ENCODE measurements at regions not wholly inside any gene's neighbourhood (a gene's known extent, or its start where the extent isn't known, plus 50 kb on each side); places are given as distances from the start of the nearest gene placed in this dataset.
"Not testable (repeated sequence)": the region's sequence is repeated elsewhere in the genome, so short reads cannot be mapped to it uniquely, and the experiment has no call there.

- POLR2A ChIA-PET = no interaction called here
These were observed 929.0 kb upstream of the FAT3 start for GRCh38 chr11:91295591-91295990.

GRCh38 chr11:91293119-91293518 lies 931.5 kb upstream of the FAT3 start:
- Mint-ChIP-seq H3K4me1 (no peaks in the 10 kb centered on the region), H3K36me3 (no peaks in the 10 kb centered on the region), H3K4me3 (no peak overlapping the region), H3K27ac (no peak overlapping the region), H3K27me3 (no peaks in the 10 kb centered on the region), H3K9me3 (peaks cover 0 to 11% (median 5%) of the 10 kb centered on the region in 9 donors)
- DNase-seq (no peak), ATAC-seq (no peak)
- POLR2A ChIA-PET = no interaction called here

More at GRCh38 chr11:91295591-91295990, 929.0 kb upstream of the FAT3 start:
- no peaks in the 10 kb centered on the region for H3K36me3 Mint-ChIP-seq
- H3K9me3 Mint-ChIP-seq = peaks cover 0 to 14% (median 4%) of the 10 kb centered on the region in 9 donors
- H3K27ac Mint-ChIP-seq = no peak overlapping the region
- ATAC-seq = no peak
- no peak for DNase-seq
- no peak overlapping the region for H3K4me3 Mint-ChIP-seq
- H3K27me3 Mint-ChIP-seq = no peaks in the 10 kb centered on the region
- no peaks in the 10 kb centered on the region for H3K4me1 Mint-ChIP-seq

DNA sequence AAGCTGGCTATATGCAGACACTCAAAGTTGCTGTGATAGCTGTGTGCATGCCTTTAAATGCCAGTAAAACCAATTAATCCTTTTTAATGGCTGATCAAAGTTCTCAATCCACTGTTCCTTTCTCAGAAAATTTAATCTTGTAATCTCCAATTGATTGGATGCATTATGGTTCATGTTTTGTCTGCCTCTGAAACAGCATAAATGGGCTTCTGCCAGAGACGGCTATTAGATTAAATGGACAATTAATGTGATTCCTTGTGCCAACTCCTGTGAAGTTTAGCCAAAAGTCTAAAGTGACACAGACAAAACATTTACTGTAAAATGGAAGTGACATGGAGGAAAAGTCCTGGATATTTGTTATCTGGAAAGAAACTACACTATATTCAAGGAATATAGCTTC lies 952.5 kb upstream of the FAT3 start:
- H3K9me3 Mint-ChIP-seq = peaks cover 0 to 12% (median 0%) of the 10 kb centered on the region in 9 donors
- ATAC-seq = no peak
- H3K27ac Mint-ChIP-seq = no peak overlapping the region
- H3K36me3 Mint-ChIP-seq = no peaks in the 10 kb centered on the region
- DNase-seq = no peak
- H3K4me1 Mint-ChIP-seq = no peaks in the 10 kb centered on the region
- no peak overlapping the region for H3K4me3 Mint-ChIP-seq
- no peaks in the 10 kb centered on the region for H3K27me3 Mint-ChIP-seq
- POLR2A ChIA-PET = no interaction called here

DNA sequence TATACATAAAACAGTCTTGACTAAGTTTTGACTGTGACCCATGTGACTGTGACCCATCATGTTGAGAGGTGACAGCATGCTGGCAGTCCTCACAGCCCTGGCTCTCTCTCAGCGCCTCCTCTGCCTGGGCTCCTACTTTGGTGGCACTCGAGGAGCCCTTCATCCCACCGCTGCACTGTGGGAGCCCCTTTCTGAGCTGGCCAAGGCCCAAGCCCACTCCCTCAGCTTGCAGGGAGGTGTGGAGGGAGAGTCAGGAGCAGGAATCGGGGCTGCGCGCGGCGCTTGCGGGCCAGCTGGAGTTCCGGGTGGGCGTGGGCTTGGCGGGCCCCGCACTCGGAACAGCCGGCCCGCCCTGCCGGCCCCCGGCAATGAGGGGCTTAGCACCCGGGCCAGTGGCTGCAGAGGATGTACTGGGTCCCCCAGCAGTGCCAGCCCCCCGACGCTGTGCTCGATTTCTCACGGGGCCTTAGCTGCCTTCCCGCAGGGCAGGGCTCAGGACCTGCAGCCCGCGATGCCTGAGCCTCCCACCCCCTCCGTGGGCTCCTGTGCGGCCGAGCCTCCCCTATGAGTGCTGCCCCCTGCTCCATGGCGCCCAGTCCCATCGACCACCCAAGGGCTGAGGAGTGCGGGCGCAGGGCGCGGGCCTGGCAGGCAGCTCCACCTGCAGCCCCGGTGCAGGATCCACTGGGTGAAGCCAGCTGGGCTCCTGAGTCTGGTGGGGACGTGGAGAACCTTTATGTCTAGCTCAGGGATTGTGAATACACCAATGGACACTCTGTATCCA lies 955.9 kb upstream of the FAT3 start:
- H3K27me3 Mint-ChIP-seq, ATAC-seq, H3K4me1 Mint-ChIP-seq, H3K27ac Mint-ChIP-seq, H3K4me3 Mint-ChIP-seq, DNase-seq, H3K36me3 Mint-ChIP-seq, POLR2A ChIA-PET: not testable (repeated sequence)
- H3K9me3 Mint-ChIP-seq = peaks cover 0 to 13% (median 3%) of the 10 kb centered on the region in 9 donors

DNA sequence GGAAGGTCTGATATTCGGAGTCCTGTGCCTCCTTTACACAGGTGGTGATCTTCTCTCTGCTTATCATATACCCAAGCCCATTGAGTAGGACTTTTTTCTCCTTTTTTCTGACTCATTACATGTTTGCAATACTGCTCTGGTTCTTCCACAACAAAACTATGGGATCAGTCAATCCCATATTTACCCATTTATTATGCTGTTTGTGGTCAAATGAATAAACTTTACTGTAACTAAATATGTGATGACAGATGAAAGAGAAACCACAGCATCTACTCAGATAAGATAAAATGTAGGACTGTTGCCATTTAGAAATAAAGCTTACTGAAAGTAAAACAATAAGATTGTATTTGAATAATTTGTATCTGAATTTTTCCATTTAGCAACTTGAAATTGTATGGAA lies 958.7 kb upstream of the FAT3 start:
- no peak overlapping the region for H3K27ac Mint-ChIP-seq
- ATAC-seq = no peak
- no peak for DNase-seq
- H3K9me3 Mint-ChIP-seq = peaks cover 0 to 12% (median 5%) of the 10 kb centered on the region in 9 donors
- POLR2A ChIA-PET = no interaction called here
- H3K4me1 Mint-ChIP-seq = no peaks in the 10 kb centered on the region
- H3K4me3 Mint-ChIP-seq = no peak overlapping the region
- H3K36me3 Mint-ChIP-seq = no peaks in the 10 kb centered on the region
- no peaks in the 10 kb centered on the region for H3K27me3 Mint-ChIP-seq

GRCh38 chr11:91264481-91264880 lies 960.1 kb upstream of the FAT3 start:
- Mint-ChIP-seq H3K36me3 (no peaks in the 10 kb centered on the region), H3K9me3 (peaks cover 0 to 12% (median 4%) of the 10 kb centered on the region in 9 donors), H3K27me3 (no peaks in the 10 kb centered on the region), H3K4me1 (no peaks in the 10 kb centered on the region), H3K4me3 (no peak overlapping the region), H3K27ac (no peak overlapping the region)
- POLR2A ChIA-PET = no interaction called here
- ATAC-seq (no peak), DNase-seq (no peak)

DNA sequence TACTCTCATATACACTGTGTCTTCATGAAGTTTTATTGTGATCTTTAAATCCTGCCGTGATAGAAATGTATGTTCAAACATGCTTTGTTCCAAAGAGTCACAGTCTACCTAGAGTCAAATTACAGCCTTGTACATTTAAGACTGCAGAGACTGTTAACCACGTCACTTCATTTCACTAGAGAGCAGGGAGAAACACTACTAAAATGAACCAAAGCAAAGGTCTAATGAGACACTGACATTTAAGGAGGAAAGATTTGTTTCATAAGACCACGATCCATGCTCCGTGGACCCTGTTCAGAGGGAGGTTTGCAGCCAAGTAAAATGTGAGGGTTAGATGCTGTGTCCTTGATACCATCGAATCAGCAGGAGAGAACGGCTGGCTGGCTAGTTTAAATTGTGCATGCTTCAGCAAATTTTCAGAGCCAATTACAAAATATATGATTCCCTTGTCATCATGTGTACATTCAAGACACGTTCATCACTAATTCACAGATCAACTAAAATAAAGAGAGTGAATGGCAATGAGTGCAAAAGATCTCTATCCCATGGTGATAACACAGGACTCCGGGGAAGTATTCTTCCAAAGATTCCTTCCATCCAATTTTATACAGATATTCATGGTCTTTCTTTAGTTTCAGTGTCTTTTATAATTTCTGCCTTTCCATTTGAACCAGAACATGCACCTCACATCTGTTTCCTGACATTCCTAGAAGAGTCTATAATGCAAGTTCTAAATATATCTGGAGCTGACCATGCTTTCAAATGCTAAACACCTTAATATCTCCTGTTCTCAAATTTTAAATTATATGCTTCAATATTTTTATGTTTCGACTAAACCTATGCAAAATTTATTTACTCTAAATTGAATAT lies 960.9 kb upstream of the FAT3 start:
- ATAC-seq (no peak), DNase-seq (no peak)
- peaks cover 0 to 12% (median 5%) of the 10 kb centered on the region in 9 donors for H3K9me3 Mint-ChIP-seq
- H3K27me3 Mint-ChIP-seq = no peaks in the 10 kb centered on the region
- no peaks in the 10 kb centered on the region for H3K4me1 Mint-ChIP-seq
- POLR2A ChIA-PET = no interaction called here
- H3K36me3 Mint-ChIP-seq = no peaks in the 10 kb centered on the region
- H3K27ac Mint-ChIP-seq = no peak overlapping the region
- H3K4me3 Mint-ChIP-seq = no peak overlapping the region

GRCh38 chr11:91261513-91261912 lies 963.1 kb upstream of the FAT3 start:
- Mint-ChIP-seq H3K9me3 (peaks cover 0 to 11% (median 5%) of the 10 kb centered on the region in 9 donors), H3K27ac (no peak overlapping the region), H3K36me3 (no peaks in the 10 kb centered on the region), H3K27me3 (no peaks in the 10 kb centered on the region), H3K4me3 (no peak overlapping the region), H3K4me1 (no peaks in the 10 kb centered on the region)
- no peak for ATAC-seq
- DNase-seq = no peak
- POLR2A ChIA-PET = no interaction called here

DNA sequence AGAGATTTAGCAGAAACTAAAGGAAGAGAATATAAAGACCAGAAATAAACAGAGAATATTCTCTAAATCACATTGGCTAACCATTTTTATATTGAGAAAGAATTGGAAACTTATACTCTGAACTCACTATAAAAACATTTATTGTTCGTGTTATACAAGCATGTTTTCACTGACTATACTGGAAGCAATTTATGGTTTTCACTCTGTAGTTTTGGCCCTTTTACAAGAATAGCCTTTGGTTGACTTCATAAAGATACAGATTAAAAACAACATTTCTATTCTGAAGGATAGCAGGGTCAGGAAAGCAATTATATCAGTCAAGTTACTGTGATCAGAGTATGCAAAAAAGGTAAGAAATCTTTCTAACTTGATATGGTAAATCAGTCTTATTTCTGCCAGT lies 965.7 kb upstream of the FAT3 start:
- POLR2A ChIA-PET = no interaction called here
- DNase-seq (no peak), ATAC-seq (no peak)
- H3K9me3 Mint-ChIP-seq = peaks cover 0 to 14% (median 3%) of the 10 kb centered on the region in 9 donors
- no peak overlapping the region for H3K4me3 Mint-ChIP-seq
- H3K27me3 Mint-ChIP-seq = no peaks in the 10 kb centered on the region
- no peak overlapping the region for H3K27ac Mint-ChIP-seq
- H3K4me1 Mint-ChIP-seq = no peaks in the 10 kb centered on the region
- no peaks in the 10 kb centered on the region for H3K36me3 Mint-ChIP-seq

GRCh38 chr11:91257667-91258066 lies 967.0 kb upstream of the FAT3 start:
- Mint-ChIP-seq H3K9me3 (peaks cover 0 to 11% (median 6%) of the 10 kb centered on the region in 9 donors), H3K4me3 (no peak overlapping the region), H3K27me3 (no peaks in the 10 kb centered on the region), H3K4me1 (no peaks in the 10 kb centered on the region), H3K27ac (no peak overlapping the region), H3K36me3 (no peaks in the 10 kb centered on the region)
- DNase-seq (no peak), ATAC-seq (no peak)
- POLR2A ChIA-PET = no interaction called here

GRCh38 chr11:91248199-91248807 lies 976.3 kb upstream of the FAT3 start:
- DNase-seq = no peak
- Mint-ChIP-seq H3K9me3 (peaks cover 0 to 4% (median 0%) of the 10 kb centered on the region in 9 donors), H3K27ac (no peak overlapping the region), H3K4me3 (no peak overlapping the region), H3K27me3 (no peaks in the 10 kb centered on the region), H3K36me3 (no peaks in the 10 kb centered on the region), H3K4me1 (no peaks in the 10 kb centered on the region)
- POLR2A ChIA-PET = no interaction called here
- ATAC-seq = no peak

GRCh38 chr11:91247009-91247735 lies 977.4 kb upstream of the FAT3 start:
- H3K4me1 Mint-ChIP-seq = no peaks in the 10 kb centered on the region
- H3K9me3 Mint-ChIP-seq = peaks cover 0 to 3% (median 0%) of the 10 kb centered on the region in 9 donors
- H3K27me3 Mint-ChIP-seq = no peaks in the 10 kb centered on the region
- no peak for ATAC-seq
- no peaks in the 10 kb centered on the region for H3K36me3 Mint-ChIP-seq
- POLR2A ChIA-PET = no interaction called here
- H3K27ac Mint-ChIP-seq = no peak overlapping the region
- DNase-seq = no peak
- H3K4me3 Mint-ChIP-seq = no peak overlapping the region

- Mint-ChIP-seq H3K36me3 (no peaks in the 10 kb centered on the region), H3K27me3 (no peaks in the 10 kb centered on the region), H3K27ac (no peak overlapping the region), H3K4me3 (no peak overlapping the region), H3K9me3 (peaks cover 0 to 3% (median 0%) of the 10 kb centered on the region in 9 donors), H3K4me1 (no peaks in the 10 kb centered on the region)
- no peak for DNase-seq
- POLR2A ChIA-PET = no interaction called here
- no peak for ATAC-seq
These were observed 979.7 kb upstream of the FAT3 start for GRCh38 chr11:91244912-91245311.

All from naive thymus-derived CD8-positive, alpha-beta T cell (primary cell).